Activated T-cell treated with anti-CD3 and anti-CD28 coated beads, Interleukin-2, amount 50 U/mL, for 4 hours (primary cell): ENCODE measurements at regions not wholly inside any gene's neighbourhood (a gene's known extent, or its start where the extent isn't known, plus 50 kb on each side); places are given as distances from the start of the nearest gene placed in this dataset.

Experiments
- ATAC-seq, 2 donors: fragments of 200-7000 bp; cut with Tn5 transposase; one replicate each; pipeline ENCODE4 v1.10.0; 2021
- DNase-seq: peaks from one replicate; pipeline ENCODE4 v3.0.0-alpha.2; 2020
- H3K27me3 Mint-ChIP-seq: one replicate; pipeline ENCODE4 v1.8.0; 2021; ENCODE audit warnings: low read depth, mixed read lengths
- H3K36me3 Mint-ChIP-seq: one replicate; pipeline ENCODE4 v1.8.0; 2022; ENCODE audit warnings: mixed read lengths; ENCODE audit not compliant: insufficient read depth
- H3K4me1 Mint-ChIP-seq: one replicate; pipeline ENCODE4 v1.8.0; 2021; ENCODE audit warnings: low read depth, mixed read lengths
- H3K4me3 Mint-ChIP-seq: one replicate; pipeline ENCODE4 v1.8.0; 2021; ENCODE audit warnings: mild to moderate bottlenecking, moderate library complexity, mixed read lengths
- H3K9me3 Mint-ChIP-seq: one replicate; pipeline ENCODE4 v1.8.0; 2021; ENCODE audit warnings: mixed read lengths

DNA sequence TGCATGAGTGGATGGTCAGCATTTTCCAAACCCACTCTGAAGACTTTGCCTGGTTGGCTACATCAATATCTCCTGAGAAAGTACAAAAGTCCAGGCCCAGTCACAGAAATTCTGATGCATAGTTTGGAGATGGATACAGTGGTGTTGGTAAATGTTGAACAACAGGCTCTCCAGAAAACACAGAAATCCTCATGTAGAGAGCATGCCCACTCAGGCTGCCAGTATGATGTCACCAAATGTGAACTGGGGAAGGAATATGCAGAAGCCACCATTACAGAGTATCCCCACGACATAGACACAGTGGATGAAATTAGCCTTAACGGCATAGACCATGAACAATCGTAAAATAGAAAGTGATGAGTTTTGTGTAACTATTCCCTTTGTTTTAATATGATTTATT is 97.1 kb upstream of the NXT1 start:
- Mint-ChIP-seq H3K36me3 (no peaks in the 10 kb centered on the region), H3K27me3 (peaks cover 13% of the 10 kb centered on the region), H3K4me1 (no peaks in the 10 kb centered on the region), H3K9me3 (no peaks in the 10 kb centered on the region), H3K4me3 (no peak overlapping the region)
- DNase-seq (no peak), ATAC-seq (no peak)

DNA sequence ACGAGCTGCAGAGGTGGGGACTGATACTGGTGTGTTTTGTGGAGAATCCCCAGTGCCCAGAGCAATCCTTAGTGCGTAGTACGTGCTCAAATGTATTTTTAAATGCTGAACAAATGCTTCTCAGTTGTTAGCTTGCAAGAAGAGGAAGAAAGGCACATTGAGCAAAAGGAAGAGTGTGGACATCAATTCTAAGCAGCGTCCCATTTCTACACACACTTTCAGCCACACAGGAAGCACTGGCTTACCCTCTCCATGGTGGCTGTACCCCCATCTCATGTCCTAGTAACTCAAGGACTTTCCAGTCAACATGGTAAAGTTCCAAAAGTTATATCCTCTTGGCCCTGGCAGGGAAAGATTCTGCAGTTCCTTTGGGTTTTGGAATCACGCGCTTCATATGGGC is 98.8 kb upstream of the NXT1 start:
- no peak overlapping the region for H3K4me3 Mint-ChIP-seq
- peaks cover 13% of the 10 kb centered on the region for H3K27me3 Mint-ChIP-seq
- DNase-seq, result no peak
- H3K9me3 Mint-ChIP-seq, result no peaks in the 10 kb centered on the region
- no peaks in the 10 kb centered on the region for H3K36me3 Mint-ChIP-seq
- ATAC-seq, result no peak
- H3K4me1 Mint-ChIP-seq, result no peaks in the 10 kb centered on the region

DNA sequence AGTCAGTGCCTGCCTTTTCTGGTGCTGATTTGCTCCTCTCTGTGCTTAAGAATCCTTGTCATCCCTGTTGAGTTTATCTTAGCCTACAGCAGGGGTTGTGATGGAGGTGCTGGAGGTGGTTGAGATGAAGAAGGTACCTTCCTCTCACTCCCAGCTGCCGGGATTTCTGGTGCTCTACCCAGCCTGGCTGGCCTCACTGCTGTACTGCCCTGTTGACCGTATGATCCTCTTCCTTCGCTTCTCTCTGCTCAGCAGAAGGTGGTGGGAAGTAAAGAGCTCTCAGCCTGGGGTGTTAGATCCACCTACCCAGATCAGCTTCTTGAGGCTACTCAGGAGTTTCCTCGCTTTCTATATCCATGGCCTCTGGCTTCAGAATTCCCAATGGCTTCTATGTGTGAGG is 101.0 kb upstream of the NXT1 start:
- H3K27me3 Mint-ChIP-seq, result peaks cover 11% of the 10 kb centered on the region
- ATAC-seq, result no peak
- H3K4me3 Mint-ChIP-seq, result no peak overlapping the region
- no peaks in the 10 kb centered on the region for H3K9me3 Mint-ChIP-seq
- no peak for DNase-seq
- no peaks in the 10 kb centered on the region for H3K36me3 Mint-ChIP-seq
- no peaks in the 10 kb centered on the region for H3K4me1 Mint-ChIP-seq

DNA sequence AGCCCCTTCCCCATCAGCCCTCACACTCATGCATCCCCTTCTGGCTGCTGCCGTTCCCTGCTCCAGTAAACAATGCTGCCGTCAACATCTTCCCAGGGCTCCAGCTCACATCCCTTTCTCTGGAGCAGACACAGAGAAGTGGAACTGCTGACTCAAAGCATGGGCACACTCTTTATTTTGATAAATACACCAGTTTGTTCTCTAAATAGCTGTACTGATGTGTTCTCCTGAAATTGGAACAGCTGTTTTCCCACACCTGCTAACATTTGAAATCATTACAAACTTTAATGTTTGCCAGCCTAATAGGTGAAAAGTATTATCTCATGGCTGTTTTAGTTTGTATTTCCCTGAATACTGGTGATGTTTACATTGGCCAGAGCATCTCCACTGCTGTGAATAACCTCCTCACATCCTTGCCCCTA is 102.1 kb upstream of the NXT1 start:
- Mint-ChIP-seq H3K27me3 (peaks cover 9% of the 10 kb centered on the region), H3K9me3 (no peaks in the 10 kb centered on the region), H3K36me3 (no peaks in the 10 kb centered on the region), H3K4me3 (no peak overlapping the region), H3K4me1 (no peaks in the 10 kb centered on the region)
- ATAC-seq, result no peak
- no peak for DNase-seq

GRCh38 chr20:23246717-23247664 is 103.6 kb upstream of the NXT1 start:
- Mint-ChIP-seq H3K36me3 (no peaks in the 10 kb centered on the region), H3K4me3 (no peak overlapping the region), H3K27me3 (peaks cover 7% of the 10 kb centered on the region), H3K9me3 (no peaks in the 10 kb centered on the region), H3K4me1 (no peaks in the 10 kb centered on the region)
- DNase-seq (no peak), ATAC-seq (no peak)

DNA sequence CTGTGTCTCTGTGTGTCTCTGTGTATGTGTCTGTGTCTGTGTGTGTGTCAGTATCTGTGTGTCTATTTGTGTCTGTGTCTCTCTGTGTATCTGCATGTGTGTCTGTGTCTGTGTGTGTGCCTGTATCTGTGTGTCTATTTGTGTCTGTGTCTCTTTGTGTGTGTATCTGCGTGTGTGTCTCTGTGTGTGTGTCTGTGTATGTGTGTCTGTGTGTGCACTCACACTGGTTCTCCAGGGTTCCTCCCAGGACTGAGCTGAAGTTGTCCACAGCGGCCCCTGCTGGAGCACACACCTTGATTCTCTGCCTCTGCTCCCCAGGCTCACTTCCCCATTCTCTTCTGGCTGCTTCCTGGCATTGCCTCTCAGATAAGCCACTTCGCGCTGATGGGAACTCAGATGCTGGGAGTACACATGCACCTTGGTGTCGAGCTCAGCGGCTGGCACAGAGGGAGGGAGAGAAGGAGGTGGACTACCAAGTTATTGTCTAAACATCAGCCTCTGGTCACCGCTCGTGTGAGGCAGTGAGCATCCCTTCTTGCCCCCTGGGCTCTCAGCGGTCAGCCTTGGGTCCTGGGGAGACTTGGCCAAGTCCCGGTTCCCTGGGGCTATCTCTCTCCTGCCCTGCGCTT is 104.9 kb upstream of the NXT1 start:
- no peak for ATAC-seq
- H3K9me3 Mint-ChIP-seq, result no peaks in the 10 kb centered on the region

GRCh38 chr20:23244916-23245552 is 105.6 kb upstream of the NXT1 start:
- no peaks in the 10 kb centered on the region for H3K4me1 Mint-ChIP-seq
- peaks cover 7% of the 10 kb centered on the region for H3K27me3 Mint-ChIP-seq
- no peaks in the 10 kb centered on the region for H3K9me3 Mint-ChIP-seq
- ATAC-seq, result no peak
- no peaks in the 10 kb centered on the region for H3K36me3 Mint-ChIP-seq
- DNase-seq, result no peak
- no peak overlapping the region for H3K4me3 Mint-ChIP-seq

More for the DNA sequence above, 104.9 kb upstream of the NXT1 start:
- DNase-seq, result no peak
- Mint-ChIP-seq H3K27me3 (peaks cover 7% of the 10 kb centered on the region), H3K4me1 (no peaks in the 10 kb centered on the region), H3K36me3 (no peaks in the 10 kb centered on the region), H3K4me3 (no peak overlapping the region)

GRCh38 chr20:23244156-23244915 is 106.3 kb upstream of the NXT1 start:
- no peaks in the 10 kb centered on the region for H3K4me1 Mint-ChIP-seq
- H3K36me3 Mint-ChIP-seq, result no peaks in the 10 kb centered on the region
- DNase-seq (no peak), ATAC-seq (no peak)
- H3K27me3 Mint-ChIP-seq, result peaks cover 8% of the 10 kb centered on the region
- H3K9me3 Mint-ChIP-seq, result peaks cover 6% of the 10 kb centered on the region
- H3K4me3 Mint-ChIP-seq, result no peak overlapping the region

GRCh38 chr20:23243791-23244155 is 106.8 kb upstream of the NXT1 start:
- ATAC-seq (no peak), DNase-seq (no peak)
- Mint-ChIP-seq H3K9me3 (peaks cover 11% of the 10 kb centered on the region), H3K4me1 (no peaks in the 10 kb centered on the region), H3K27me3 (peaks cover 11% of the 10 kb centered on the region), H3K4me3 (no peak overlapping the region), H3K36me3 (no peaks in the 10 kb centered on the region)

- Mint-ChIP-seq H3K4me3 (no peak overlapping the region), H3K27me3 (peaks cover 11% of the 10 kb centered on the region), H3K4me1 (no peaks in the 10 kb centered on the region), H3K36me3 (no peaks in the 10 kb centered on the region), H3K9me3 (peaks cover 13% of the 10 kb centered on the region)
- ATAC-seq (no peak), DNase-seq (no peak)
Observed at GRCh38 chr20:23242556-23243180, 107.9 kb upstream of the NXT1 start.

- Mint-ChIP-seq H3K4me3 (no peak overlapping the region), H3K9me3 (peaks cover 17% of the 10 kb centered on the region), H3K36me3 (no peaks in the 10 kb centered on the region), H3K4me1 (no peaks in the 10 kb centered on the region), H3K27me3 (peaks cover 11% of the 10 kb centered on the region)
- ATAC-seq (no peak), DNase-seq (no peak)
Observed at GRCh38 chr20:23242104-23242503, 108.5 kb upstream of the NXT1 start.

DNA sequence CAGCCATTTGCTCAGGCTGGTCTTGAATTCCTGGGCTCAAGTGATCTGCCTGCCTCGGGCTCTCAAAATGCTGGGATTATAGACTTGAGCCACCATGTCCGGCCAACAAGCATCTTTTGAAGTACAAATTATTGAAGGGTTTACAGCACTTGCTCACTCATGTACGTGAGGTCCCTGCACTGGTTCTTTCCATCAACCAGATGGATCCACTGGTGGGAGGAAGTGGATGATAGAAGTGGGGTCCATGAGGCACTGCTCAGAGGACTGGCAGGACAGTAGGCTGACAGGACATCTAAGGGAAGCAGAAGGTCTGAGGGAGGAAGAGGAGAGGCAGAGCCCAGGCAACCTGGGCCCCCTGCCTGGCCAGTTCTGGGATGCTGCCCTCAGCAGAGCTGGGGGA is 109.2 kb upstream of the NXT1 start:
- no peak for ATAC-seq
- no peak overlapping the region for H3K4me3 Mint-ChIP-seq
- no peaks in the 10 kb centered on the region for H3K4me1 Mint-ChIP-seq
- H3K36me3 Mint-ChIP-seq, result no peaks in the 10 kb centered on the region
- no peak for DNase-seq
- H3K9me3 Mint-ChIP-seq, result peaks cover 17% of the 10 kb centered on the region
- H3K27me3 Mint-ChIP-seq, result peaks cover 11% of the 10 kb centered on the region

- Mint-ChIP-seq H3K4me1 (no peaks in the 10 kb centered on the region), H3K36me3 (no peaks in the 10 kb centered on the region), H3K9me3 (peaks cover 17% of the 10 kb centered on the region), H3K4me3 (no peak overlapping the region), H3K27me3 (peaks cover 11% of the 10 kb centered on the region)
- no peak for ATAC-seq
- DNase-seq, result no peak
Observed at GRCh38 chr20:23240519-23240918, 110.1 kb upstream of the NXT1 start.

- H3K36me3 Mint-ChIP-seq, result no peaks in the 10 kb centered on the region
- no peak overlapping the region for H3K4me3 Mint-ChIP-seq
- peaks cover 20% of the 10 kb centered on the region for H3K9me3 Mint-ChIP-seq
- no peak for DNase-seq
- H3K4me1 Mint-ChIP-seq, result no peaks in the 10 kb centered on the region
- H3K27me3 Mint-ChIP-seq, result peaks cover 10% of the 10 kb centered on the region
- ATAC-seq, result no peak
Observed at GRCh38 chr20:23237201-23237600, 113.4 kb upstream of the NXT1 start.
